ENCODE measurements at regions not wholly inside any gene's neighbourhood (a gene's known extent, or its start where the extent isn't known, plus 50 kb on each side); places are given as distances from the start of the nearest gene placed in this dataset.

DNA sequence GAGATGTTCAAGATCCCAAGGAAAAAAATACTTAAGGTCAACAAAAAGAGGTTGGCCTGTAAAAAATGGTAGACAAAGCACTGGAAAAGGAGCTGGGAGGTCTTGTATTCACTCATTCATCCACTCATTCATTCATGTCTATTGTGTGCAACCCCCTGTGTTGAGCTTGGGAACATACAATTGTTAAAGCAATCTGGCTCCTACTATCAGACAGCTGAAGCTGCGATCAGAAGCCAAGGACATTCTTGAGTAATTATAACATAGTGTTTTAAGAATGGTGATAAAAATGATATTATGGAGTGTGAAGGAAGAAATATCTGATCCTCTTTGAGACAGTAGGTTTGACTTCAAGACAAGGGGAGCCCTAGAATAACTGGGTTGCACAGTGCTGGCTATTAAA is 693.4 kb downstream of the TOX3 start:
- DNase-seq (ENCODE audit: low read depth) = no peak
- in situ Hi-C loops (cut with HindIII; ENCODE audit: low sequenced_read_pairs) = no loop called here
- TF ChIP-seq, protein P1, sequence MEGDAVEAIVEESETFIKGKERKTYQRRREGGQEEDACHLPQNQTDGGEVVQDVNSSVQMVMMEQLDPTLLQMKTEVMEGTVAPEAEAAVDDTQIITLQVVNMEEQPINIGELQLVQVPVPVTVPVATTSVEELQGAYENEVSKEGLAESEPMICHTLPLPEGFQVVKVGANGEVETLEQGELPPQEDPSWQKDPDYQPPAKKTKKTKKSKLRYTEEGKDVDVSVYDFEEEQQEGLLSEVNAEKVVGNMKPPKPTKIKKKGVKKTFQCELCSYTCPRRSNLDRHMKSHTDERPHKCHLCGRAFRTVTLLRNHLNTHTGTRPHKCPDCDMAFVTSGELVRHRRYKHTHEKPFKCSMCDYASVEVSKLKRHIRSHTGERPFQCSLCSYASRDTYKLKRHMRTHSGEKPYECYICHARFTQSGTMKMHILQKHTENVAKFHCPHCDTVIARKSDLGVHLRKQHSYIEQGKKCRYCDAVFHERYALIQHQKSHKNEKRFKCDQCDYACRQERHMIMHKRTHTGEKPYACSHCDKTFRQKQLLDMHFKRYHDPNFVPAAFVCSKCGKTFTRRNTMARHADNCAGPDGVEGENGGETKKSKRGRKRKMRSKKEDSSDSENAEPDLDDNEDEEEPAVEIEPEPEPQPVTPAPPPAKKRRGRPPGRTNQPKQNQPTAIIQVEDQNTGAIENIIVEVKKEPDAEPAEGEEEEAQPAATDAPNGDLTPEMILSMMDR (IDR thresholded peaks at IDR 0.05; ENCODE audit: low read depth, low read length, missing control alignments) = no peak
- H3K4me3 ChIP-seq (ENCODE audit: low read depth, low read length) = no peak overlapping the region

DNA sequence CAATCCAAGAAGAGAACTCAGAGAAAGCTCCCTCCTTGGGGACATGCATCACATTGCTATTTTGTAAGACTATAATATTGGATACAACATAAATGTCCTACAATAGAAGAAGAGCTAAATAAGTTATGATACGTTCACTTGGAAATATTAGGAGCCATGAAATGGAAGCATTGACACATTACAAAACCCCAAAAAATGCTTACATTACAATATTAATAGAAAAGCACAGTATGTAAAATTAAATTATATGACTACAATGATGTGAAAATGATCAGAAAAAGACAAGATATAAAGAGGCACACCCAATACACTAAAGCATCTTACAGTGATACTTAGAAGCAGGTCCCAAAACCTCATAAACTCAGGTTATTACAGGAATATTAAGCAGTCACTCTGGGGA is 694.1 kb downstream of the TOX3 start:
- TF ChIP-seq, protein P1 (IDR thresholded peaks at IDR 0.05; ENCODE audit: low read depth, low read length, missing control alignments) = no peak
- no peak overlapping the region for H3K4me3 ChIP-seq (ENCODE audit: low read depth, low read length)
- in situ Hi-C loops (cut with HindIII; ENCODE audit: low sequenced_read_pairs) = no loop called here
- no peak for DNase-seq (ENCODE audit: low read depth)

DNA sequence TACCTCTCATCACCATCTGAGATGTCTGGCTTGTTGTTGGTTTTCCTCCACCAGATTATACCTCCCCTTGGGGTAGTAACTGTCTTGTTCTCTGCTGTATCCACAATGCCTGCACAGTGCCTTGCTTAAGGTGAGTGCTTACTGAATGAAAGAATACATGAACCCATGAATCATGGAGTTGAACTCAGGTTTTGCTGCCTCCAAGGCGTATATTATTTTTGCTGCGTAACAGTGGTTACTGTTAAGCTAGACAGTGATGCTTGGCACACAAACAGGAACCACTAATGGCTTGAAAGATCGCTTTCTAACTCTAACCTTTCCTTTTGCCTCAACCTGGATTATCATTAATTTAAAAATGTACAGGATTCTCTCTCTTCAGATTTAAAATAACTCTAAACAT is 695.8 kb downstream of the TOX3 start:
- in situ Hi-C loops (cut with HindIII; ENCODE audit: low sequenced_read_pairs) = no loop called here
- TF ChIP-seq, protein P1 (IDR thresholded peaks at IDR 0.05; ENCODE audit: low read depth, low read length, missing control alignments) = no peak
- no peak overlapping the region for H3K4me3 ChIP-seq (ENCODE audit: low read depth, low read length)
- DNase-seq (ENCODE audit: low read depth) = no peak

DNA sequence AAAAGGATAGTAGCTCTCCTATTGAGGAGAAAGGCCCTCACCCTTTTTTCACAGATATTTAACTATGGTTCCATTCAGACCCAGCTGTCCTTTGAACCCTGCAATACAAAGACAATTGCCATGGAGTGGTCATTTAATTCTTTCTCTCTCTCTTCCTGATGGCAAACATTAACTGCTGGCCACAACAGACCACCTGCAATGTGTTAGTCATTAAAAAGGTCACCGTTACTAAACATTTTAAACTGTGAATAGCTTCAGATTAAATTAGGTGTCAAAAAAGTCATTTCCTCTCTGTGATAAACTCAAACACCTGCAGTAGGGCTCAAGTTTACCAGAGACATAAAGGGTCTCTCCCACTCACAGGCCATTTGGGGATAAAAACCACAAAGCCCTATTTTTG is 697.2 kb downstream of the TOX3 start:
- in situ Hi-C loops (cut with HindIII; ENCODE audit: low sequenced_read_pairs) = no loop called here
- TF ChIP-seq, protein P1 (IDR thresholded peaks at IDR 0.05; ENCODE audit: low read depth, low read length, missing control alignments) = no peak
- H3K4me3 ChIP-seq (ENCODE audit: low read depth, low read length) = no peak overlapping the region
- DNase-seq (ENCODE audit: low read depth) = no peak

DNA sequence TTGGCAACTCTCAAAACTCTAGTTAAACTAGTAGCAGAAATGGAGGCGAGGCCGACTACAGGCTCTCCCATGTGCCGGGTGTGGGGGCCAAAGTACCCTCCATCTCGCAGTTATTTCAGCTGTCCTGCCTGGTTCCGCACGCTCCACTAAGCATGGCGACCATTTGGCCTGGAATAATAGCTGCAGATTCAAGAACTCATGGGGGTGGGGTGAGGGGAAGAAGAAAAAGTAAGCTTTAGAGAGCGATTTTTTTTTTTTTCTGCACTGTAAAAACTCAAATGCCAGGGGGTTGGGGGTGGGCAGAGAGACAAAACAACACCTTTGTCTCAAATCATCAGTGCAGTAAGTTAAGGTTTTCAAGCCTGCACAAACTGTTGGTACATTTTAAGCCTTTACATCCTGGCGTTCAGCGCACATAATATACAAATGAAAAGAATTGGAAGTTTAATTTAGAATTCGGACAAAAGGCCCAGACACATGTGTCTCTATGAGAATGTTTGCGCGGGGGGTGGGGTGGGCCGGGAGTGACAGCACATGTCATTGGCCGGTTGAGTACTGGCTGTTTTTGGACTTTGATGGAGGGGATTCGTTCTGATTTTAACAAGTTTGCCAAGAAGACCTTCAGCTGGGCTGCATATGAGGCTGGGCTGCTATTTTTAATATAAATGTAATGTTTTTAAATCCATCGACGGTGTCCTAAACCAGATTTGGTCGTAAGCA is 694.7 kb upstream of the SALL1 start:
- no peak for DNase-seq (ENCODE audit: low read depth)
- TF ChIP-seq, protein P1 (IDR thresholded peaks at IDR 0.05; ENCODE audit: low read depth, low read length, missing control alignments) = no peak
- no peak overlapping the region for H3K4me3 ChIP-seq (ENCODE audit: low read depth, low read length)
- in situ Hi-C loops (cut with HindIII; ENCODE audit: low sequenced_read_pairs) = no loop called here

DNA sequence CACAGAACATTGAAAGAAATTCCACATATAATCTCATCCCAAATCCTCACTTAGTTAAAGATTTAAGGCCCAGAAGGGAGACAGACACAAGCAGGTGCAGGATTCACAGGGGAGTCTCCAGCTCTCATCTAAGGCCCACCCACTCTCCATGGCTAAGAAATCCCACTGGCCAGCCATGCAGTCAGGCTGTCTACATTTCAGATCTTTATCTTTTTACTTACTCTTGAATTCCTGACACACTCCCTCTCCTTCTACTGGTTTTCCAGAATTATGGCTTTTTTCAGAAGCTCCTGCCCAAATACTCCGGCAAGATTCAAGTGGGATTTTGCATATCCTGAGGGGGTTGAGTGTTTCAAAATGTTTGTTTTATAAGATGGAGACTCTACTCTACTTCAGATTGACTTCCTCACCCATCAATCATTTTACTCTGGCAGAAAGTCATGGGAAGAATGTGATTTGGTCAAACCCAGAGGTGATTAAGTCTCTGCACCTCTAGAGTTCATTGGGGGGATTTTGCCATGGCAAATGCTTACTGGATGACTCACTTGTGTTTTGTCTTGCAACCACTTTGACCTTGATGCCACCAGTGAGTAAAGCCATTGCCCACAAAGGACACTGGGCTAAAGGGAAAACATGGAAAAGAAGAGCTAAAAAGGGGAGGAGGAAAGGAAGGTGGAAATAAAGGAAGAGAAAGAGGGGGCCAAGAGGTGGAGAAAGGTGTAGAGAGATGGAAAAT is 688.8 kb upstream of the SALL1 start:
- TF ChIP-seq, protein P1 (IDR thresholded peaks at IDR 0.05; ENCODE audit: low read depth, low read length, missing control alignments) = no peak
- in situ Hi-C loops (cut with HindIII; ENCODE audit: low sequenced_read_pairs) = no loop called here
- DNase-seq (ENCODE audit: low read depth) = no peak
- no peak overlapping the region for H3K4me3 ChIP-seq (ENCODE audit: low read depth, low read length)

Data from astrocyte of the cerebellum (primary cell).